ENCODE measurements at regions not wholly inside any gene's neighbourhood (a gene's known extent, or its start where the extent isn't known, plus 50 kb on each side); places are given as distances from the start of the nearest gene placed in this dataset.

- H3K9me2 ChIP-seq (ENCODE audit: insufficient read depth, low read length), result no peaks in the 10 kb centered on the region
- H3K9ac ChIP-seq (ENCODE audit: low read length), result no peak overlapping the region
- no peaks in the 10 kb centered on the region for H3K9me3 ChIP-seq (ENCODE audit: low read length)
- H2AFZ ChIP-seq (ENCODE audit: low read depth, low read length), result no peak overlapping the region
- no peaks in the 10 kb centered on the region for H4K20me1 ChIP-seq (ENCODE audit: insufficient read depth)
- H3K4me2 ChIP-seq (ENCODE audit: low read length), result no peak overlapping the region
- H3K36me3 ChIP-seq (ENCODE audit: insufficient read depth, low read length), result no peaks in the 10 kb centered on the region
- H3K27me3 ChIP-seq (ENCODE audit: insufficient read depth, low read depth, low read length), result no peaks in the 10 kb centered on the region
- TF ChIP-seq EZH2 (IDR thresholded peaks at IDR 0.05; ENCODE audit: borderline replicate concordance, insufficient read depth, low read length, poor library complexity, severe bottlenecking), result no peak
- TF ChIP-seq, protein P1, sequence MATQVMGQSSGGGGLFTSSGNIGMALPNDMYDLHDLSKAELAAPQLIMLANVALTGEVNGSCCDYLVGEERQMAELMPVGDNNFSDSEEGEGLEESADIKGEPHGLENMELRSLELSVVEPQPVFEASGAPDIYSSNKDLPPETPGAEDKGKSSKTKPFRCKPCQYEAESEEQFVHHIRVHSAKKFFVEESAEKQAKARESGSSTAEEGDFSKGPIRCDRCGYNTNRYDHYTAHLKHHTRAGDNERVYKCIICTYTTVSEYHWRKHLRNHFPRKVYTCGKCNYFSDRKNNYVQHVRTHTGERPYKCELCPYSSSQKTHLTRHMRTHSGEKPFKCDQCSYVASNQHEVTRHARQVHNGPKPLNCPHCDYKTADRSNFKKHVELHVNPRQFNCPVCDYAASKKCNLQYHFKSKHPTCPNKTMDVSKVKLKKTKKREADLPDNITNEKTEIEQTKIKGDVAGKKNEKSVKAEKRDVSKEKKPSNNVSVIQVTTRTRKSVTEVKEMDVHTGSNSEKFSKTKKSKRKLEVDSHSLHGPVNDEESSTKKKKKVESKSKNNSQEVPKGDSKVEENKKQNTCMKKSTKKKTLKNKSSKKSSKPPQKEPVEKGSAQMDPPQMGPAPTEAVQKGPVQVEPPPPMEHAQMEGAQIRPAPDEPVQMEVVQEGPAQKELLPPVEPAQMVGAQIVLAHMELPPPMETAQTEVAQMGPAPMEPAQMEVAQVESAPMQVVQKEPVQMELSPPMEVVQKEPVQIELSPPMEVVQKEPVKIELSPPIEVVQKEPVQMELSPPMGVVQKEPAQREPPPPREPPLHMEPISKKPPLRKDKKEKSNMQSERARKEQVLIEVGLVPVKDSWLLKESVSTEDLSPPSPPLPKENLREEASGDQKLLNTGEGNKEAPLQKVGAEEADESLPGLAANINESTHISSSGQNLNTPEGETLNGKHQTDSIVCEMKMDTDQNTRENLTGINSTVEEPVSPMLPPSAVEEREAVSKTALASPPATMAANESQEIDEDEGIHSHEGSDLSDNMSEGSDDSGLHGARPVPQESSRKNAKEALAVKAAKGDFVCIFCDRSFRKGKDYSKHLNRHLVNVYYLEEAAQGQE (IDR thresholded peaks at IDR 0.05; ENCODE audit: borderline replicate concordance), result no peak
- no peak for TF ChIP-seq POLR2AphosphoS5 (IDR thresholded peaks at IDR 0.05)
- TF ChIP-seq TAF1 (IDR thresholded peaks at IDR 0.05; ENCODE audit: low read depth), result no peak
- TF ChIP-seq EP300 (conservative IDR thresholded peaks at IDR 0.05; ENCODE audit: poor library complexity, severe bottlenecking), result no peak
- TF ChIP-seq, protein P2, sequence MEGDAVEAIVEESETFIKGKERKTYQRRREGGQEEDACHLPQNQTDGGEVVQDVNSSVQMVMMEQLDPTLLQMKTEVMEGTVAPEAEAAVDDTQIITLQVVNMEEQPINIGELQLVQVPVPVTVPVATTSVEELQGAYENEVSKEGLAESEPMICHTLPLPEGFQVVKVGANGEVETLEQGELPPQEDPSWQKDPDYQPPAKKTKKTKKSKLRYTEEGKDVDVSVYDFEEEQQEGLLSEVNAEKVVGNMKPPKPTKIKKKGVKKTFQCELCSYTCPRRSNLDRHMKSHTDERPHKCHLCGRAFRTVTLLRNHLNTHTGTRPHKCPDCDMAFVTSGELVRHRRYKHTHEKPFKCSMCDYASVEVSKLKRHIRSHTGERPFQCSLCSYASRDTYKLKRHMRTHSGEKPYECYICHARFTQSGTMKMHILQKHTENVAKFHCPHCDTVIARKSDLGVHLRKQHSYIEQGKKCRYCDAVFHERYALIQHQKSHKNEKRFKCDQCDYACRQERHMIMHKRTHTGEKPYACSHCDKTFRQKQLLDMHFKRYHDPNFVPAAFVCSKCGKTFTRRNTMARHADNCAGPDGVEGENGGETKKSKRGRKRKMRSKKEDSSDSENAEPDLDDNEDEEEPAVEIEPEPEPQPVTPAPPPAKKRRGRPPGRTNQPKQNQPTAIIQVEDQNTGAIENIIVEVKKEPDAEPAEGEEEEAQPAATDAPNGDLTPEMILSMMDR (IDR thresholded peaks at IDR 0.05; ENCODE audit: poor library complexity, severe bottlenecking), result no peak
- TF ChIP-seq SMC3 (conservative IDR thresholded peaks at IDR 0.05; ENCODE audit: poor library complexity), result no peak
- no peak for TF ChIP-seq RAD21 (conservative IDR thresholded peaks at IDR 0.05)
- no peak for TF ChIP-seq MXI1 (conservative IDR thresholded peaks at IDR 0.05; ENCODE audit: poor library complexity, severe bottlenecking)
- no peak overlapping the region for H3K4me3 ChIP-seq (ENCODE audit: low read length)
- H3K79me2 ChIP-seq (replicated peaks; ENCODE audit: insufficient read depth, low read length), result no peaks in the 10 kb centered on the region
- no peaks in the 10 kb centered on the region for H3F3A ChIP-seq (ENCODE audit: insufficient read depth, low read length, poor library complexity, severe bottlenecking)
- H3K27ac ChIP-seq (ENCODE audit: low read length), result no peak overlapping the region
These were observed 140.6 kb upstream of the ID2 start for GRCh38 chr2:8541223-8541622.

GRCh38 chr2:8541636-8542035, 140.2 kb upstream of the ID2 start:
- no peak overlapping the region for H3K27ac ChIP-seq (ENCODE audit: low read length)
- H4K20me1 ChIP-seq (ENCODE audit: insufficient read depth), result no peaks in the 10 kb centered on the region
- H2AFZ ChIP-seq (ENCODE audit: low read depth, low read length), result no peak overlapping the region
- no peaks in the 10 kb centered on the region for H3F3A ChIP-seq (ENCODE audit: insufficient read depth, low read length, poor library complexity, severe bottlenecking)
- H3K4me2 ChIP-seq (ENCODE audit: low read length), result no peak overlapping the region
- H3K27me3 ChIP-seq (ENCODE audit: insufficient read depth, low read depth, low read length), result no peaks in the 10 kb centered on the region
- H3K4me3 ChIP-seq (ENCODE audit: low read length), result no peak overlapping the region
- no peaks in the 10 kb centered on the region for H3K36me3 ChIP-seq (ENCODE audit: insufficient read depth, low read length)
- H3K9ac ChIP-seq (ENCODE audit: low read length), result no peak overlapping the region
- H3K9me2 ChIP-seq (ENCODE audit: insufficient read depth, low read length), result no peaks in the 10 kb centered on the region
- no peaks in the 10 kb centered on the region for H3K9me3 ChIP-seq (ENCODE audit: low read length)
- TF ChIP-seq, protein P2 (IDR thresholded peaks at IDR 0.05; ENCODE audit: poor library complexity, severe bottlenecking), result no peak
- no peaks in the 10 kb centered on the region for H3K79me2 ChIP-seq (replicated peaks; ENCODE audit: insufficient read depth, low read length)

Measured in neural cell (in vitro differentiated cells).